ENCODE measurements at regions not wholly inside any gene's neighbourhood (a gene's known extent, or its start where the extent isn't known, plus 50 kb on each side); places are given as distances from the start of the nearest gene placed in this dataset.
"Not testable (repeated sequence)": the region's sequence is repeated elsewhere in the genome, so short reads cannot be mapped to it uniquely, and the experiment has no call there.

DNA sequence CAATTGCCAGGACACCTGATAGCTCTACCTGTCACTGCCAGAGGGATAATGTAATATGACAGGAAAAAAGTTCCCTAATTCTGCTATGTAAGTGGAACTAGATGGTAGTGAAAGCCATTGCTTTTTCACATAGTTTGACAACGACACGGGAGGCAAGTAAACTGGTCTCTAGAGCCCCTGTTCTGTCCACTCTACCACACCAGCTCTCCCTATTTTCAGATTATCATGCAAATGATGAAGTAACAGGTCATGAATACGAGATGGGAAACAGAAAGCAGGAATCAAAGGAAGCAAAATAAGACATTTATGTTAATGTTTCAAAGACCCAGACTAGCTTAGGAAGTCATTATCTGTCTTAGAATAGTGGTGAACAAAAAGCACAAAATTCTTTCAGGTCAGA is 56.2 kb downstream of the TAF11L14 start:
- DNase-seq (ENCODE audit: low read depth), result no peak

DNA sequence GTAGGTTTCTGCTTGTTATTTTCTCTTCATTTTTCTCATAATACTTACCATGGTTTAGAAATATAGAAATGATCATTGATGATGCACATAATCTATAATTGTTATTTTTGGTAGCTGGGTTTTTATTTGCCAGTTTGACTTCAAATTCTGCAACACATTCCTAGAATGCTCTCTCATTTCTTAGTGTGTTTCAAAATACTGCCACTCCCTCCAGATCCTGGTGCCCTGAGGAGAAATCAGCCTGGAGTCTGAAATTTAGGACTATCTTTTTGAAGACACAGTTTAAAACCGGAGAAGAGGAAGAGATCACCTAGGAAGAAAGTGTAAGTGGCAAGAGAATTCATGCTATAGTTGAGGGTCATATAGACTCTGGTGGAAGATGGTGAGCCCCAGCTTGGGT is 57.5 kb downstream of the TAF11L14 start:
- DNase-seq (ENCODE audit: low read depth), result no peak

GRCh38 chr5:17694371-17694770 is 60.1 kb downstream of the TAF11L14 start:
- no peak for DNase-seq (ENCODE audit: low read depth)

DNA sequence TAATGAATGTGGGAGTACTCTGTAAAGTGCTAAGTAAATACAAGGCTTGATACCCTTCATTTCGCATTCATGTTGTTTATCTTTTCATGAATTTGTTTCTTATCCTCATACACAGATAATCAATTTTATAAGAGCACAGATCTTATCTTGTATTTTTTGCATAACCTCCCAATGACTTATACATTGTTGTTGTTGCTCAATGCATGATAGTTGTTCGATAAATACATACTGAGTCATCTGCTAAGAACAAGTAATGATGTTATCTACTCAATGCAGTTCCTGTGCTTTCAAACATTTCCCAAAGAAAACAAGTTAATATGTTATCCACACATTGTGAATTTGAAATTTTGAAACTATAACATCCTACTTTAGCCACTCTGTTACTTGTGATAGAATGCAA is 60.7 kb downstream of the TAF11L14 start:
- no peak for DNase-seq (ENCODE audit: low read depth)

DNA sequence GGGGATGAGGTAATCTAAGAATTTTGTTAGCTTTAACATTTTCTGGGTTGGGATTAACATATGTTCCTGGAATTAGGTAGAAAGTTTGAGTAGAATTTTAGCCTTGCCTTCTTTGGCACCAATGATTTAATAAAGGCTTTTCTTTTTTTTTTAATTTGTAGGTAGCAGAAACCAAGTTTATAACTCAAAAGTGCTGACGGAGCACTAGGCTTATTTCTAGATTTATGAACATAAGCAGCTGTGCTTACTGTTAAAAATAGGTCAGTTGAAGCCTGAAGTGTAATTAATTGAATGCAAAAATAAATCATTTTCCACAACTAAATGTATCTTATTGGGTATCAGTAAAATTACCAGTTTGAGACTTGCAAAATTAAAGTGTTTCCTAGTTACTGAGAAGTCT is 62.4 kb downstream of the TAF11L14 start:
- no peak for DNase-seq (ENCODE audit: low read depth)

DNA sequence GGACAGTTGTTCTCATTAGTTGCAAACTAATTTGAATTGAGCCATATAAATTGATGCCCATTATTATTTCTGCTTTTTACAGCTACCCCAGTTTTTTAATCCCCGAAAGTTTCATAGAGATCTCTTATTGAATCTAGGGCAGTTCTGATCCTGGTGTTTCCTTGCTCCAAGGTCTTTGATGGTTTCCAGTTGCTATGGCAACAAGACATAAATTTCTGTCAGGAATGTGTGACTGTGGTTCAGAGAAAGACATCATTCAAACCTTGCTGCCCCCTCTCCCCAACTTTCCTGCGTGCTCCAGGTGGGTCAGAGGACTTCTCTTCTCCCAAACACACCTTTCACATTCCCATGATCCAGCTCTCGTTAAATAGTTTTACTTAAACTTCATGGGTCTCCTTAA is 63.4 kb downstream of the TAF11L14 start:
- DNase-seq (ENCODE audit: low read depth), result no peak

GRCh38 chr5:17709011-17709710 is 74.9 kb downstream of the TAF11L14 start:
- no peak for DNase-seq (ENCODE audit: low read depth)

DNA sequence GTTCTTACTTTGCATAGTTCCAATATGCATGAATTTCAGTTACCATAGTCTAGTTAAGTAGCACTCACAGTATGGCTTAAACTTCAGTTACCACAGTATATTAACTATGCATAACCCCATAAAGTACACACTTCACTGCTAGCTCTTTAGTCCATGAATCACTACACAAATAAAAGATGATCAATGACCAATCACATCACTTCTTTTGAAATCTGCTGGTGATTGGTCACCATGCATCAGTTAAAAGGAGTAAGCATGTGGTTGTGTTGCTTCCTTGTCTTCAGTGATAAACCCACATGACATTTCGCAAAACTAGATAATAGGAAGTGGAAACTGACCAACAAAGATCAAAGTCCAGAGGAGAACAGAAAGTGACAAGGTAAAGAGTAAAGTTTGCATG is 79.0 kb downstream of the TAF11L14 start:
- no peak for DNase-seq (ENCODE audit: low read depth)

GRCh38 chr5:17714186-17714585 is 79.9 kb downstream of the TAF11L14 start:
- no peak for DNase-seq (ENCODE audit: low read depth)

DNA sequence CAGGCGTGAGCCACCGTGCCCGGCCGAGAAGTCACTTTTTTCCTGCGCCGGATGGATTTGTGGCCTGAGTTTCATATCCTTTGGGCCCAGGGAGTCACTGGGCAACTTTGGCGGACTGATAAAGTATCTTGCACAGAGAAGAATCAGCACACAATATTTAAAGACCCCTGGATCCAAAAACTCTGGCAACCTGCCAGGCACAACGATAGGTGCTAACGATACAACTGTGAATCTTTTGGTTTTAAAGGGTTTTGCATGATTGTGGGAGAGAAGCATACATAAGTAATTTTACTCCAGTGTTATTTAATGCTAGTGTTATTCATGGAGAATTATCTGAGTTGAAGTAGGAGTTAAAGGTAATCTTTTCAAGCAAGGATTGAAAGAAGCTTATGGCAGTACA is 85.3 kb downstream of the TAF11L14 start:
- no peak for DNase-seq (ENCODE audit: low read depth)

DNA sequence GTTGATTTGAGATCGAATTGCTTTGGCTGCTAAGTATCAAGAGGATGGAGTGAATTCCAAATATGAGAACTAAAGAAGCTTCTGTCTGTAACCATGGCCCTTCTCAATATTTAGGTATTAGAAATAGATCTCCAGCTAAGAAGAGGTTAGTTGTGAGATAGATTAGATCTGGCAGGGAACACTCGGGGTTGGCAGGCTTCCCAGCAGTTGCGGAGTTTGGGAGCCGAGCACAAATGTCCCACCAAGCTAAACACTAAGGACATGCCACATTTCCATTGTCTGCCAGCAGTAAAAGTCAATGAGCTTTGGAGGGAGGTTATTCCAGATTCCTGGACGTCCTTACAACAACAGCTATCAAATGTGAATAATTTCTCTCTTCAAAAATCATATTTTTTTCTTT is 85.8 kb downstream of the TAF11L14 start:
- DNase-seq (ENCODE audit: low read depth), result no peak

DNA sequence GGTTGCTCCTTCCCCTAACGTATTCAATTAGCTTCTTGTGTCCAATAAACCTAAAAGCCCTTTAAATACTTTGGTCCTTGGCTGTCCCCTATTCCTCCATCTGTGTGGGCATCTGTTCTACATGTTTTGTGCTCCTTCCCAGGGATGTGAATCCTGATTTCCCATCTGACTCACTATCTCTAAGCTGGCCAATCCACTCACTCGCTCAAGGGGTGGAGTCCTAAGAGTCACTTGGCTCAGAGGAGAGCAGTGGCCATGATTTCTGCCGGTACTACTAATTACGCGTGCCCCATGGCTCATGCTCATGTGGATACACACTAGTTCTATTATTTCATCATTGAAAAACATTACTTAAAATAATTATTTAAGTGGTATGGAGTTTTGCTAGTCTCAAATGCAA is 89.6 kb downstream of the TAF11L14 start:
- DNase-seq (ENCODE audit: low read depth), result no peak

- no peak for DNase-seq (ENCODE audit: low read depth)
These were observed 92.8 kb downstream of the TAF11L14 start for GRCh38 chr5:17727098-17727497.

DNA sequence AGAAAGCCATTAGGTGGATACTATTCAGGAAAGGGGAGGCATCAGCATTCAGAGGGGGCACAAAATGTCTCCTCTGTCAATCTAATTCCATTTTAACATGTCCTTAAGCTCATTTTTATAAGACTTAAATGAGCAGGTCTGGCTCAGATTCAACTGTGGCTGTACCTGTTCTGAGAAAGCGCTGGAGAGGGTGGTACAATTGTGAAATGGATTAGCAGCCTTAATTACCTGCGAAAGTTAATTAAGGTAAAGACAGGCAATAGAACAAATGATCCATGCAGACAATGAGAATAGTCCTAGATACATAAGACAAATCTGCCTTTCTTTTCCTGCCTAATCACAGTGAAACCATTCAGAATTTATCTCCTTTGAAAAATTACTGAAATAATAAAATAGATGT is 96.2 kb downstream of the TAF11L14 start:
- no peak for DNase-seq (ENCODE audit: low read depth)

GRCh38 chr5:17732351-17732923 is 98.2 kb downstream of the TAF11L14 start:
- DNase-seq (ENCODE audit: low read depth), result no peak

GRCh38 chr5:17734011-17734410 is 99.8 kb downstream of the TAF11L14 start:
- DNase-seq (ENCODE audit: low read depth), result no peak

- no peak for DNase-seq (ENCODE audit: low read depth)
These were observed 101.5 kb downstream of the TAF11L14 start for GRCh38 chr5:17735761-17736160.

GRCh38 chr5:17737092-17737491 is 102.8 kb downstream of the TAF11L14 start:
- no peak for DNase-seq (ENCODE audit: low read depth)

- DNase-seq (ENCODE audit: low read depth), result no peak
These were observed 104.2 kb downstream of the TAF11L14 start for GRCh38 chr5:17738446-17738845.

- no peak for DNase-seq (ENCODE audit: low read depth)
These were observed 109.5 kb downstream of the TAF11L14 start for GRCh38 chr5:17743580-17744435.

DNA sequence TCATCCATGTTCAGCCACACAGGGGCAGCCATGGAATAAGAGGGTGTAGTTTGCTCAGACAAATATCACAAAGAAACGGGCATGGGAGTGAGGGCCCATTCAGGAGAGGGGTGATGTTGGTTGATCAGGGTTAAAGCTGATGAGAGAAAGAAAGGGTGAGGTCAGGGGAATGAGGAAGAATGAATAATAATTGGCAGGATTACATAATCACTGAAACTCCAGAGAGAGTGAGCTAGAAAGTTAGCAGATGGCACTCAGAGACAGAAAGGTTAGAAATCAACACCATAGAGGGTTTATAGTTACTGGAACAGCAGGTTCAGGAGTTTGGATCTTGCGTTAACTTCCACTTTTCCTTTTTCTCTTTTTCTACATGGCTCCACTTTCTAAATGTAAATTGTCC is 113.9 kb downstream of the TAF11L14 start:
- no peak for DNase-seq (ENCODE audit: low read depth)

DNA sequence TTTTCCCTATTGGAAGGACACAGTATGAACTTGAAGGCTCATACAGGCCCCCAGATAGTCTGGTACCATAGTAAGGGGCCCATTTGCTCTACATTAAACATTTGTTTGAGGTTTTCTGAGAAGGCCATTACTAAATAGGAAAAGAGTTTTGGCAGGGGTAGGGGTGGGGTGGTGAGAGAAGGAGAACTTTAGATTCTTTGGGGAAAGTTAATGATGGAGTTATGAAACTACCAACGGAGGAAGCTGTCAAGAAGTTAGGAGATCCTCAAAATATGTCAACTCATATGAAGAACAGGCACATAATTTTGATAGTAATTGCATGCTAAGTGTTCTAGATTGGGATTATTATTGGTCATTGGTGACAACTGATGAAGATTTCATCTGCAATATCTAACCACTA is 114.7 kb downstream of the TAF11L14 start:
- no peak for DNase-seq (ENCODE audit: low read depth)

DNA sequence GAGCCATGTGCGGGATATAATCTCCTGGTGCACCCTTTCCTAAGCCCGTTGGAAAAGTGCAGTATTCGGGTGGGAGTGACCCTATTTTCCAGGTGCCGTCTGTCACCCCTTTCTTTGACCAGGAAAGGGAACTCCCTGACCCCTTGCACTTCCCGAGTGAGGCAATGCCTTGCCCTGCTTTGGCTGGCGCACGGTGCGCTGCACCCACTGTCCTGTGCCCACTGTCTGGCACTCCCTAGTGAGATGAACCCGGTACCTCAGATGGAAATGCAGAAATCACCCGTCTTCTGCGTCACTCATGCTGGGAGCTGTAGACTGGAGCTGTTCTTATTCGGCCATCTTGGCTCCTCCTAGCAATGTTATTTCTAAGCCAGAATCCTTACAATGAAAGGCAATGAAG is 121.1 kb downstream of the TAF11L14 start:
- not testable (repeated sequence) for DNase-seq (ENCODE audit: low read depth)

Measured in myocyte (in vitro differentiated cells).